Stimulated activated CD4-positive, alpha-beta T cell treated with anti-CD3 and anti-CD28 coated beads, Interleukin-4, amount 100 ng/mL, for 48 hours (primary cell): ENCODE measurements at regions not wholly inside any gene's neighbourhood (a gene's known extent, or its start where the extent isn't known, plus 50 kb on each side); places are given as distances from the start of the nearest gene placed in this dataset.
"Not testable (repeated sequence)": the region's sequence is repeated elsewhere in the genome, so short reads cannot be mapped to it uniquely, and the experiment has no call there.

Source experiments
- DNase-seq, 2 donors: peaks; one replicate each; pipeline ENCODE4 v3.0.0-alpha.2; 2020; ENCODE audit warnings: low read depth in 2 of 2

GRCh38 chr11:69572233-69572860 is 68.6 kb upstream of the CCND1 start:
- no peak for DNase-seq

DNA sequence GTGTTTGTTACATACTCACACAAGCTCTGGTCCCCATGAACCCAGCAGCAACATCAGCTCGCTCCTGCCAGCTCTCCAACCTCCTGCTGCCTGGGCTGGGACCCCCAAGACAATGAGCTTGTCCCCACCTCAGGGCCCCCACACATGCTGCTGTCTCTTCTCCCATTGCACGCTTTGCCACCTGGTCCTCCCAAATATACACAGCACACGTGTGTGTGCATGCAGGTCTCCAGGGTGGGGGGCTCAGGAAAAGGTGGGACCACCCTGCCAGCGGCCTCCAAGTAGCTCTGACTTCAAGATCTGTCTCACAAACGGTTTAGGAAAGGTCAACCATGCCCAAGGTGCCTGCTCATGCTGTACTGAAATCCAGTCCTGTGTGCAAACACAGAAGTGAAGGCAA is 68.1 kb upstream of the CCND1 start:
- no peak for DNase-seq

- DNase-seq = no peak
Observed at GRCh38 chr11:69573761-69574607, 67.0 kb upstream of the CCND1 start.

GRCh38 chr11:69574608-69575255 is 66.2 kb upstream of the CCND1 start:
- DNase-seq = no peak

GRCh38 chr11:69575296-69576068 is 65.5 kb upstream of the CCND1 start:
- no peak for DNase-seq

GRCh38 chr11:69576069-69576782 is 64.7 kb upstream of the CCND1 start:
- DNase-seq = no peak

DNA sequence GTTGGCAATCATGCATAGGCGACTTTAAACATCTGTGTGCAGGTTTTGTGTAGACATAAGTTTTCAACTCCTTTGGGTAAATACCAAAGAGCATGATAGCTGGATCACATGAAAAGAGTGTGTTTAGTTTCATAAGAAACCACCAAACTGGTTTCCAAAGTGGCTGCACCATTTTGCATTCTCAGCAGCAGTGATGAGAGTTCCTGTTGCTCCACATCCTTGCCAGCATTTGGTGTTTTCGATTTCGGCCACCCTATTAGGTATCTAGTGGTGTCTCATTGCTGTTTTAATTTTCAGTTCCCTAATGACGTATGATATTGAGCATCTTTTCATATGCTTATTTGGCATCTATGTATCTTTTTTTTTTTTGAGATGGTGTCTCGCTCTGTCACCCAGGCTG is 62.8 kb upstream of the CCND1 start:
- no peak for DNase-seq

- no peak for DNase-seq
Observed at GRCh38 chr11:69580529-69580928, 60.4 kb upstream of the CCND1 start.

DNA sequence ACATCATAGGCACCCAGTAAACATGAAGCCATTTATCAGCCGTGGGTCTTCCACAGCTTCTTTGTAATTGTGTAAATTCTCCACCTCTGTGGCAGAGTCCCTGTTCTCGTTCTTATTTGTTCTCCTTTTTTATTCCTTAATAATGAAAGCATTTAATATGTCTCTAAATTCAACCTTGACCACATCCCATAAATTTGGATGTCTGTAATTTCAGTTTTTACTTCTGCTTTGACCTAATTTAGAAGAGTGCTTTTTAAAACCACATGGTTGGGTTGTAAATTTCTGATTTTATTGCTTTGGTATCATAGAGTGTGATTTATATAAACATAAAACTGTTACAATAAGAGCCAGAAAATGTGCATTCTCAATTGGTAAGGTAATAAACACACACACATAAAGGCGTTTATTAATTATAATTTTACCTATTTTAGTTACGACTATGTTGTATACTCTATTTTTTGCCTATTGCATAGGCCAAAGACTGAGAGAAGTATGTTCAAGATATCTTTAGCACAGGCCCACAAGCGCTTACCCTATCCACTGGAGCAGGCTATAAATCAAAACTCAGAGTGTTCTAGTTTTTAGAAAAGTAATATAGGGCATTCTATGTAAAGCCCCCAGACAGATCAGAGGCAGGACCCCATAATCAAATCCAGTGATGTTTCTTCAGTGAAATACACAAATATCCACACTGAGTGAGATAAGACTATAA is 58.0 kb upstream of the CCND1 start:
- DNase-seq = no peak

GRCh38 chr11:69584160-69584559 is 56.8 kb upstream of the CCND1 start:
- no peak for DNase-seq

DNA sequence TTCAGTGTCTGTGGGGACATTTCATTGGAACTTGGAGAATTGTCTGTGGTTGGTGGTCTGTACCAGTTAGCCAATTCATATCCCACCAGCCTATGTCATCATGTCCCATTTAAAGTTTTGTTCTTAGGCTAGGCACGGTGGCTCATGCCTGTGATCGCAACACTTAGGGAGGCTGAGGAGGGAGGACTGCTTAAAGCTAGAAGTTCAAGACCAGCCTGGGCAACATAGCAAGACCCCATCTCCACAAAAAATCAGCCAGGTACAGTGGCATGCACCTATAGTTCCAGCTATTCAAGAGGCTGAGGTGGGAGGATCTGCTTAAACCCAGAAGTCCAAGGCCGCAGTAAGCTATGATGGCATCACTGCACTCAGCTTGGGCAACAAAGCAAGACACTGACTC is 55.6 kb upstream of the CCND1 start:
- no peak for DNase-seq

DNA sequence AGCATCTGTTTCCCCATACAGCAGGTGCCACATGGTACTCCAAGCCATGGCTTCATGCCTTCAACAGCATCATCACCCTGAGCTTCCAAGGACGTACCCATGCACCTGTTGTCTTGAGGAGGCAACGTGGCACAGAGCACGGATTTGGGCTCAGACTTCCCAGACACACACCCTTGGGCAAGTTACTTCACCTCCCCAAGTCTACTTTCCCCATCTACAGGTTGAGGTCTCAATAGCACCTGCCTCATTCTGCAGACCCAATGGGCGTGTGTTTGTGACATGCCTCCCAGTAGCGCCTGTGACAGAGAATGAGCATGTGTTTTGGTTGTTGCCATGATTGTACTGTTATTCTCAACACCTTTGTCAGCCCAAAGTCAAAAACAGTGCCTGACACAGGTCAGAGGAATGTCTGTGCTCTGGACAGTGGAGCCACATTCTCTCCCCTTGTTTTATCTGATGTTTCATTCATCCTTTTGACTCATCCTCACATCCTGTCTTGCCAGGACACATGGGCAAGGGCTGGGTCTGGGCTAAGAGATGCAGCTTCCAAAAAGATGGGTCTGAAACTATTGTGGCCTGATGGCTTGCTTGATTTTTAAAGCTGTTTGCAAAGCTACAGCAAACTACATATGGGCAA is 53.4 kb upstream of the CCND1 start:
- no peak for DNase-seq

DNA sequence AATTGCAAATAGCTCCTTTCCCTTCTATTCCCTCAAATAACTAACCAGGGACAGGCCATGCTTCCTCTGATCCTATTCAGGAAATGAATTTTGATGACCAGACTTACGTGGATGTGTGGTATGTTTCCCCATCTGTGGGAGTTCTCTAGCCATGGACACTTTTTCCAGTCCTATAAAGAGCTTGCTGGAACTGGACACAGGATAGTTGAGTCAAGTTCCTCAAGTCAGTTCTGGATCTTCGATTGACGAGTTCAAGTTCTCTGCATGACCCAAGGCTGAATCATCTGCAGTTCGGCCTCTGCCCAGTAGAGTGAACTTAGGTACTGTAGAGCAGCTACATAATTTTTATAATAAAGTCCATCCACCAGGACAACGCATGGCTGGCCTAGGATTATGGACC is 52.7 kb upstream of the CCND1 start:
- no peak for DNase-seq

GRCh38 chr11:69590088-69590487 is 50.9 kb upstream of the CCND1 start:
- not testable (repeated sequence) for DNase-seq
